ENCODE measurements at regions not wholly inside any gene's neighbourhood (a gene's known extent, or its start where the extent isn't known, plus 50 kb on each side); places are given as distances from the start of the nearest gene placed in this dataset.

DNA sequence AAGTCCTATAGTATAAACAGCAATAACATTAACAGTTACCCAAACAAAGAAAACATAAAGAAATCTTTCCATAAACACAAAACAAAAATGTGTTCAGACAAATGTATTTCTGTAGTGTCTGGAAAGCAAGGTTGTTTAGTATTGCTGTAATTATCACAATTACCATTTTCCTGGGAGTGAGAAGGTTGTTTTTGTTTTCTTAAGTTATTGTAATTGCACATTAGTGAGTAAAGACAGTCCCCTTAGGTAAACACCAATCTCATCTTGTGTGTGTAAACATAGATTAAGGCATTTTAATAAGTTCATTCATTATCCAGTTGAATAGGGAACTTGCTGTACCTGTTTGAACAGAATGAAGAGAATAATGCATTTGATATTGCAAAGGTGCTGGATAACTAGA is 356.9 kb upstream of the ADGRL4 start:
- no peak for TF ChIP-seq POLR2A (IDR thresholded peaks at IDR 0.05)
- TF ChIP-seq, protein P1, sequence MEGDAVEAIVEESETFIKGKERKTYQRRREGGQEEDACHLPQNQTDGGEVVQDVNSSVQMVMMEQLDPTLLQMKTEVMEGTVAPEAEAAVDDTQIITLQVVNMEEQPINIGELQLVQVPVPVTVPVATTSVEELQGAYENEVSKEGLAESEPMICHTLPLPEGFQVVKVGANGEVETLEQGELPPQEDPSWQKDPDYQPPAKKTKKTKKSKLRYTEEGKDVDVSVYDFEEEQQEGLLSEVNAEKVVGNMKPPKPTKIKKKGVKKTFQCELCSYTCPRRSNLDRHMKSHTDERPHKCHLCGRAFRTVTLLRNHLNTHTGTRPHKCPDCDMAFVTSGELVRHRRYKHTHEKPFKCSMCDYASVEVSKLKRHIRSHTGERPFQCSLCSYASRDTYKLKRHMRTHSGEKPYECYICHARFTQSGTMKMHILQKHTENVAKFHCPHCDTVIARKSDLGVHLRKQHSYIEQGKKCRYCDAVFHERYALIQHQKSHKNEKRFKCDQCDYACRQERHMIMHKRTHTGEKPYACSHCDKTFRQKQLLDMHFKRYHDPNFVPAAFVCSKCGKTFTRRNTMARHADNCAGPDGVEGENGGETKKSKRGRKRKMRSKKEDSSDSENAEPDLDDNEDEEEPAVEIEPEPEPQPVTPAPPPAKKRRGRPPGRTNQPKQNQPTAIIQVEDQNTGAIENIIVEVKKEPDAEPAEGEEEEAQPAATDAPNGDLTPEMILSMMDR (IDR thresholded peaks at IDR 0.05) = no peak

All from right lobe of liver (tissue), 4 donors.